NCI-H524 (cell line): ENCODE measurements at regions not wholly inside any gene's neighbourhood (a gene's known extent, or its start where the extent isn't known, plus 50 kb on each side); places are given as distances from the start of the nearest gene placed in this dataset.
"Not testable (repeated sequence)": the region's sequence is repeated elsewhere in the genome, so short reads cannot be mapped to it uniquely, and the experiment has no call there.

Experiments used
- DNase-seq, 2 experiments: peaks; one replicate each; lab custom pipeline; 2025; lab: John Stamatoyannopoulos, UW

DNA sequence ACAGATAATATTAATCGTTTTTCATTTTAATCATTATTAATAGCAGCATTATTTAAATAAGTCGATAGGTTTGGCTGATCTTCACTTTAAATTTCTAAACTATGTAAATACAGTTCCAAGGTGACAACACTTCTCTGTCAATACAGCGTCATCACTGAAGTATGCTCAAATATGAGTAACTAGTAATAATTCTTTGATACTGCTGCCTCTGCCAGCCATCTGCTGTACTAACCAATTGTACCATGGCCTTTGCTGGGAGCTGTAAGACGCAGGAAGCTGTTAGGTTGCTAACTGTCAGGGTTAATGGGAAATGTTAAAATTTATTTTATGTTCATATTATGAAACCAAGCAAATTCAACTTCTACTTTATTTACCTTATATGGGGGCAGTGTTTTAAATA is 1650.5 kb upstream of the LRRTM3 start:
- DNase-seq = no peak

DNA sequence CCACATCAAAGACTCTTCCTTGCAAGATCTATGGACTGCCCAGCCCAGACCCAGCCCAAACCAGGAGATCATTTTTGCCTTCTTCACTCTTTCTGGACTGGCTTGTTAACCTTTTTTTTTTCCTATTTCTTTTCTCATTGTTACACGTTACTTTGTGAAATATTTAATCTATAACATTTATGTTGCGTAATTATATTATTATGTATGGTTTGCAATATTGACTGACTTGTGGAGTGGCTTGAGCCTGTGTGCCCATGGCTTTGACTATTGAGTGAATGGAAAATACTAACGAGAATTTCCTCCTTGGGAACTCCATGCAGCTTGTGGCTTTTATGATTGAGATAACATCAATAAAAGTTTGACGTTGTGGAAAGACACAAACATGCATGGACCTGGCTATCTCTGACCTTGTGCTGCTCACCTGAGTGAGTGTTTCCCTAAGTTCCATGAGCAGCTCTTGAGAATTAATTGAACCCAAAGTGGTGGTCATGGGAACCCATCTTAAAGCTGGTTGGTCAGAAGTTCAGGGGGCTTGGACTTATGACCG is 1641.3 kb upstream of the LRRTM3 start:
- DNase-seq = no peak

DNA sequence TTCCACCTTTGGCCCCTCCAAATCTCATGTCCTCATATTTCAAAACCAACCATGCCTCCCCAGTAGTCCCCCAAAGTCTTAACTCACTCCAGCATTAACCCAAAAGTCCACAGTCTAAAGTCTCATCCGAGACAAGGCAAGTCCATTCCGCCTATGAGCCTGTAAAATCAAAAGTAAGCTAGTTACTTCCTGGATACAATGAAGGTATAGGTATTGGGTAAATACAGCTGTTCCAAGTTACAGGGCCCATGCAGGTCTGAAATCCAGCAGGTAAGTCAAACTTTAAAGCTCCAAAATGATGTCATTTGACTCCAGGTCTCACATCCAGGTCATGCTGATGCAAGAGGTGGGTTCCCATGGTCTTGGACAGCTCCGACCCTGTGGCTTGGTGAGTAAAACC is 1640.1 kb upstream of the LRRTM3 start:
- not testable (repeated sequence) for DNase-seq

DNA sequence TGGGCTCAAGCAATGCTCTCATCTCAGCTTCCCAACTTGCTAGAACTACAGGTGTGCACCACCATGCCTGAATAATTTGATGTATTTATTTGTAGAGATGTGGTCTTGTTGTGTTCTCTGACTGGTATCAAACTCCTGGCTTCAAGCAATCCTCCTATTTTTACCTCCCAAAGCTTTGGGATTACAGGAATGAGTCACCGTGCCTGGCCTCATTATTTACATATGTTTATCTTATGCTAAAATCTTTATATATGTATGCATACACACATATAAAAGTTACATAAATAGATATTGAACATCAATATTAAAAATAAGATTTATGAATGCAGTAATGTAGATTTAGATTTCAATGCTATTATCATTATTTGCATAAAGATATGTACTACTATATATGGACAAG is 1634.5 kb upstream of the LRRTM3 start:
- no peak for DNase-seq

DNA sequence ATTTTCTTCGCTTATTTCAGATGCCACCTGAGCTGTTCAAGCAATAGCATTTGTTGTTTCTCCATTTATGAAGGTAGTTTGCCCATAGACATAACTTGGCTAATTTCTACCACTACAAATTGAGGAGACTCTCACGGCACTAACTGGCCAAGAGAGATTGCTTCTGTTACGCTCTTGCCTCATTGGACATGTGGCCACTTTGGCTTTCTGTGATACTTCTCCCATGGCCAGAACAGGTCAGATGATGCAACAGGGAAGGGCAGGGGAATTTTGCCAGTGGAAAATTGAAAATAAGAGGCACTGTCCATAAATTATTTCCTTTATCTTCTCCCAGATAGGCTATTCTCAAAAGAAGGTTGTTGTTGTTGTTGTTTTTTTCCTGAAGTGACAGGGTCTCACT is 1633.3 kb upstream of the LRRTM3 start:
- no peak for DNase-seq

DNA sequence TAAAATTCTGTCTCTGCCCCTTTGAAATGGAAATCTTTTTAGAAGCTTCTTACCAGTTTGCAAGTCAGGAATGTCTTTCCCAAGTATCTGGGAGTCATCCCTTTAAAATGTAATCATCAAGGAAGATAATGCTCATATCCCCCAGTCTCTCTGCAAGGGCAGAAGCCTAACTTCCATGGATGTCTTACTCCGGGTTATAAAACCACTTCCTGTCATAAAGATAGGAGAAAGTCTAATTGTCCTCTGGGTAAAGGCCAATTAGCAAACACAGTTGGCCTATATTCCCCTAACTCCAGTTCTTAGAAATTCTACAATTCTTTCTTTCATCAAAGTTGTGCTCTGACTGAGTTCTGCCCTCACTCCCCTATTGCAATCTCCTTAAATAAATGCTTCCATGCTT is 1631.5 kb upstream of the LRRTM3 start:
- DNase-seq = no peak

DNA sequence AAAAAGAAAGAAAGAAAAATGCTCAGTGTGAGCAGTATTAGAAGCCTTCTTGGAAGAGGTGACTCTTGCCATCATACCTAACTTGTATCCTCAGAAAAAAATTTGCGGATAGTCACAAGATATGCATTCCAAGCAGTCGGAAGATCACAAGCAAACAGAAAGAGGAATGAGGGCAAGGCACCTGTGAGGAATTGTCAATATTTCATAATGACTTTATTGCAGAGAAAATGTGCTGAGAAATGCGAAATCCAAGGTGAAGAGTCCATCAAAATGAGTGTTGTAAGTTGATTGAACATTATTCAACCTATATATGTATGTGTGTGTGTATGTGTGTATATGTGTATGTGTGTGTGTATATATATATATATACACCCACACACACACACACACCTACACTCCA is 1624.7 kb upstream of the LRRTM3 start:
- DNase-seq = no peak

DNA sequence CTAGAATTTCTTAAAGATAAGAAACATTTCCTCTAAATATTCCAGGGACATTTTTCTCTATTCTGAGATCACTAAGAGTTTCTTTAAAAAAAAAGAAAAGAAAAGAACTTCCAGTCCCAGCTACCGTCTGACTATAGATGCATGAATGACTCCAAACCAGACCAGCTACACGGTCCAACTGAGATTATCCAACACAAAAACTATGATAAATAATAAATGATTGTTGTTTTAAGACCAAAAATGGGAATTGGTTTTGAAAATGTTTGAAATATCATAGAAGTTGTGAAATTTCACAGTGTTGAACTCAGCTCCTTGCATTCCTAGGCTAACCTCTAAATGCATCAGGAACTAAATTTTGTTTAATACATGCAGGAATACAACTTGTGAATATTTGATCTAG is 1619.6 kb upstream of the LRRTM3 start:
- DNase-seq = no peak

DNA sequence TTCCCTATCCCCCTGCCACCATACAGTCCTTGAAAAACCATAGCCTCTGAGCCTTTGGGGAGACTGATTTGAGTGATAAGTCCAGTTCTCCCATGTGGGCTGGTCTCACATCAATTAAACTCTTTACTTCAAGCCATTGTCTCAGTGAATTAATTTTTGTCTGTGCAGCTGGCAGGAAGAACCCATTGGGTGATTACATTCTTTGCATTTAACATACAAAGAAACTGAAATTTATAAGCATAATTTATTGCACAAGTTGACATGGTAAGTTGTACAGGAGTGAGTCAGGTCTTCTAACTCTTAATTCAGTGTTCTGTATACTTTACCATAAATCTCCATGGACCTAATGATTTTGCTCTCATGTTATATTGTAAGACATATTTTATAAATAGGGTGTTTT is 1613.0 kb upstream of the LRRTM3 start:
- DNase-seq = no peak

DNA sequence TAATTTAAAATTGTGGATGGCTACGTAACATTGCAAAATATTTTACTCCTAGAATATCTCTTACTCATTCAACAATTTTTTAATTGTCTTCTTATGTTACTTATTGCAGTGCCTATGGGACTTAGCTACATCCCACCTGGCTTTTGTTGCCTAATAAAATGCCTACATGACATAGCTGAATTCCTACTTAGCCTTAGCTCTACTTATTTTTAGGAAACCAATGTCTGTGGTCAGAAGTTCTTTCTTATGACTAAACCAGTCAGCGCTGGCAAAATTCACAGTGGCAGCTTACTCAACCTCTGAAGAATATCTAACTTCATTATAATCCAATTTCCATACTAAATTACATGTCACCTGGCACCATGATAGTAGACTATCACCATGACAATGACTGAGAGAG is 1612.4 kb upstream of the LRRTM3 start:
- DNase-seq = no peak

DNA sequence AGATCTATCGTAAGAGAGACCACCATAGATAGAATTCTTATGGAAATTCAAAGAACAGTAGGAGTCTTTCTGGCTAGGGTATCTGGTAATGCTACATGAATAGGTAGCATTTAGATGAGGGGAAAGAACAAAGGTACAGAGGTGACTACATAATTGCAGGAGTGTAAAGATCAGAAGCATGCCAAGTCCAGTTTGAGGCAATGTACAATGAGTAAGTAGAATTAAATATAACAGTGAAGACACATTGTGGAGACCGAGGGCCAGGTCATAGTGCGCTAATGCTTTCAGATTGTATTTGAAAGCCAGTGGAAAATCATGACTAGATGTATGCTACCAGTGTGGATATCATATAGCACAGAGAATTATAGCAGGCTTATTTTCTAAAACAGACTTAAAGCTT is 1611.6 kb upstream of the LRRTM3 start:
- DNase-seq = no peak

DNA sequence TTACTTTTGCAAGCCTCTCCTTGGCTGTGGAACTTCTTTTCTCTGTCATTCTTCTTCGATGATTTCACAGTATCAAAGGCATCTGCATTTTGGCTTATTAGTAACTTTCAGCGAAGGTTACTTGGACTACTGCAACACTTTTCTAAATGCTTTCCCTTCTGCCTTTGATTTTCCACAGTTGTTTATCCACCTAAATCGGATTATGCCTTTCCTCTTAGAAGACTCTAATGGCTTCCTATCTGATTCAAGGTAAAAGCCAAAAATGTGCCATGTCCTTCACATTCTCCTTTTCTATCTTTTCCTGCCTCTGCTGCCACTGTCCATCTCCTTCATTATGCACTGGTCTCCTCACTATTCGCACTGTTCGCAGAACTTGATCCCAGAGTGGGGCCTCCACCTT is 1606.3 kb upstream of the LRRTM3 start:
- no peak for DNase-seq

DNA sequence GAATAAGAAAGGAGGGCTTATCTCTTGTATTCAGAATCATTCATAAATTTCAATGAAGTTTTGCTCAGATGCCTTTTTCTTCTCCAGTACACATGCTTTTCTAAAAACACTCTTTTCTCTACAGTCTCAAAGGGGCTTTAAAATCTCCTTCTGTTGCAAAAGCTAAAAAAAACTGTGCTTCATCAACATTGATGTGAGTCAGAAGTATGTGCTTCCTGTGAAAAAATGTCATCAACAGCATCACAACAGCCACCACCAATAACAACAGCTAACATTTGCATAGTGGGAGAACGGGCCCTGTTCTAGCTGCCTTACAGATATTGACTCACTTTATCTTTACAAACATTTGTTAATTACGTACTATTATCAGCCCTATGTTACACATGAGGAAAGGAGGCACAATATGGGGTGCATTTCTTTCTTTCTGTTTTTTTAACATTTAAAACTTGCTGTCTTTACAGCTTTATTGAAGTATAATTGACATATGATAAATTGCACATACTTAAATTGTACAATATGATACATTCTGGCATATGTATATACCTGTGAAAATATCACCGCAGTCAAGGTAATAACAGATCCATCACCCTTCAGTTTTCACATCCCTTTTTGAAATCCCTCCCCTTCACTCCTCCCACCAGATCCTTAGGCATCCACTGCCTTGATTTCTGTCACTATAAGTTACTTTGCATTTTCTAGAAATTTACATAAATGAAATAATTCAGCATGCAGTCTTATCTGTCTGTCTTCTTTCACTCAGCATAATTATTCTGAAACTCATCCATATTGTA is 1605.4 kb upstream of the LRRTM3 start:
- no peak for DNase-seq

DNA sequence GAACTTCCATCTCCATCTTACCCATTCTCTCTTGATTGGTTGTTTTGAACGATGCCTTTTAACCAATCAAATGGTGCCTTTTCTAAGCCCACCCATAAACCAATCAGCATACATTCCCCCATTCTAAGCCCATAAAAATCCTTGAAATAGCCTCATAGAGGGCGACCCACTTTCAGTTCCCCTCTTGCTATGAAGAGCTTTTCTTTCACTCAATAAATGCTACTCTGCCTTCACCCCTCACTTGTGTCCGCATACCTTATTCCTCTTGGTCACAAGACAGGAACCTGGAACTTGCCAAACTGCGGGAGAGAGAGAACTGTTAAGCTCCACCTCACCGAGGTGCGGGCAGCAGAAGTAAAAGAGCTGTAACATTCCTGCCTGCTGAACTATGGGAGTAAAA is 1602.0 kb upstream of the LRRTM3 start:
- no peak for DNase-seq

DNA sequence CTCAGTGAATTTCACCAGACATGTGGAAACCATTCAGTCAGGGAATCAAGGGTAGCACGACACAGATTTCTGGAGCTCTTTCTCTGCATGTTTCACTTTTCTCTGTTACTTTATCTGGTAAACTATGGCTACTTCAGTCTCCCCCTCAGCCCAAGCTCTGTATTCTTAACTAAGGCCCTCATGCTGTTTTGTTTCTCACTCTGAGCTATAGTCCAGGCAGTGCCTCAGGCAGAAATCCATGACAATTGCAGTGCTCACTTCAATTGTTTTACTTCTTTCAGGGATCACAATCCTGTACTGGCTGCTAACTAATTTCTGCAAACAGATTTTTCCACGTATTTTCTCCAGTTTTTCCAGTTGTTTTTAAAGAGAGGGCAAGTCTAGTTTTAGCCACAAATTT is 1599.9 kb upstream of the LRRTM3 start:
- no peak for DNase-seq

DNA sequence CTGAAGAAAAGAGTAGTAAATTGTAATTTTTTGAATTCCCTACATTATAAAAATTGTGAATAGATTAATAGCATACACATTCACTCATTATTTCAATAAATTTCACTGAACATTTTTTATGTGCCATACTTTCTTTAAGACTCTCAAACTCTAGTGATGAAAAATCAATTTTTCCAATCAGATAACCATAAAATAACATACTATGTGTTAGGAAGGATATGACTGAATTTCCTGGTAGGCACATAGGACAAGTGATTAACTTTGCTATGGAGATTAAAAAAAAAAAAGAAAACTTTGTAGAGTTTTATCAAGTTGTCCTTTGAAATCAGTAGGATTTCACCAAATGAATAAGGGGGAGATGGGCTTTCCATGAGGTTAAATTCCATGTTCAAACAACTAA is 1597.3 kb upstream of the LRRTM3 start:
- no peak for DNase-seq

DNA sequence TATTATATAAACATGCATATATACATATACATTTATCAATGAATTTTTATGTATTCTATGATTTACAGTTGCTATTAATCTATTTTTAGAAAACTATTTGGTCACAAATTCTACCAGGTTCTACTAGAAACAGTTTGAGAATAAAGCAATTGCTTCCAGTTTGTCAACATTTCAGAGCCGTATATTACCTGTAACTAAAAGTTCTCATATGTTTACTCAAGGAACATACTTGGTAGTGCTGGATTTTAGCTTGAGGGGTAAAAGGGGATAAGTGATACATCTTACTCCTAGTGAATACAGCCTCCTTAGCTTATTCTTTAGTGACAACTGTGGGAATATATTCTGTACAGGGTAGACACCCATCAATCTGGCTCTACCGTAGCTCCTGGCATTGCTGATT is 1590.5 kb upstream of the LRRTM3 start:
- no peak for DNase-seq

DNA sequence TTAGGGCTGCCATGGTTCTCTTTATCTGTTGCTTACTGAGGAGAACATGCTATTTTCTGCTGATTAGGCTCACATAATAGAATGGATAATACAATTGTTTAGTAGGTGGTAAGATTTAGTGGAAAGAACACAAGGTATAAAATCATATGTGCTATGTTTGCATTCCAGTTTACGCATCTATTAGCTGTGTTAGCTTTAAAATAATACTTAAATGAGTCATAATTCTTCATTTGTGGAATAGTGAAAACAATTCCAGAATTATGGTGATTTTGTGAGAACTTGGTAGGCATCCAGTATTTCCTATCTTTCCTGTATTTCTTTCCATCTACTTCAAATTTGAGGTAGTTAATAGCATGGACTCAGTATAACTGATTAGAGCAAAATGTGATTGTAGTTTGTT is 1585.5 kb upstream of the LRRTM3 start:
- no peak for DNase-seq

DNA sequence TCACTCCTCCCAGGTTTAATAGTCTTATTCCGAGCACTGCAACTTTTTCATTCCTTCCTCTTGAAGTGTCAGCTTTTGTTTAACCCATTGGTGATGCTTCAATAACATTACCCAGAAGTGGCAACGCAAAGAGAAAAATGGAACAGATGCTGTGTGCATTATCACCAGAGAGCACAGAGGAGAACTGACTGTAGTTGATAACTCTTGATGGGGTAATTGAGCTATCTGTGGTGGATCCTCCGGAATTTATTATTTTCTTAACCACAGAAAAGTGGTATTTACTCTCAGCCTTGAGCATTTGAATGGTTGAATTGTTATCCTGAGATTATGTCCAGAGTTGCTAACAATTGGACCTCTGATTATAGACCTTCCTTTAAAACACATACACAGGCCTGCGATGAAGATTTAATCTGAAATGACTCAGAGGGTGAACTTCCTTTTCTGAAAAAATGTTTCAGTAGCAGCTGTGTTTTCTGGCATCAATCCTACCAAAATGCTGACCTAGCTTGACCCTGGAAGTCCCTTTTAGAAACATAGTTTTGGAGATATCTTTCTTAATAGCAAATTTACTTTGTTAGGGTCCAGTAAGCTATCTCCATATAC is 1584.4 kb upstream of the LRRTM3 start:
- no peak for DNase-seq

DNA sequence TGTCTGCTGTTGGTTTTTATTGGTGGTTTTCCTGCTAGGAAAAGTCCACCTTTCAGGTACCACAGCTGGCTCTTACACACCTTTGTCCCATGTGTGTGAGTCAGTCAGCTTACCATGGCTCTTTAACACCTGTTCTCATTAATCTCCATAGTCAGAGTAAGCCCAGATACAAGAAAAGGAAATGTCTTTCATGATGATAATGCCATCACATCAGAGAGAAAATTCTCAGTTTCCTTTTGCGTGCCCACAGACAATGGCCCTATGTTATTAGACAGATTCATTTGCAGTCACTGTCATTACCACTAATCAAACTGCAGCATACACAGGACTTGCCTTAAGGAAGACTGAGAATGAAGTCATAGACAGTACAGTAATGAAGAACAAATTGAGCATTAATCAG is 1583.6 kb upstream of the LRRTM3 start:
- no peak for DNase-seq

DNA sequence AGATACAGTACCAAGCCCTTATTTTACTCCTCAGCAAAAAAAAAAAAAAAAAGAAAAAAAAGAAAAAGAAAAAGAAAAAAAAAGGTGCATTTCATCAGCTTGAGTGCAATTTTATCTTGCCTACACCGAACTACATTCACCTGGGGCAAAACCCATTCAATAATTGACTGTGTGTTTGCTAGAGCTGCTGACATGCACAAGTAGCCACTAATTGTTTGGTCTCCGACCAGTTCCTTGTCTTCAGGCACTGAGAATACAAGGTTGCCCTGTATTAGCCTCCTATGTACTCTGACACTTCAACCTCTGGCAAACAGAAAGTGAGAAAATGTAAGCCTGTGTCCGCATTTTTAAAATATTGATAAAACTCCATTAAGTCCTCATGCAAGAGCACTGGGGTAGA is 1579.4 kb upstream of the LRRTM3 start:
- no peak for DNase-seq

DNA sequence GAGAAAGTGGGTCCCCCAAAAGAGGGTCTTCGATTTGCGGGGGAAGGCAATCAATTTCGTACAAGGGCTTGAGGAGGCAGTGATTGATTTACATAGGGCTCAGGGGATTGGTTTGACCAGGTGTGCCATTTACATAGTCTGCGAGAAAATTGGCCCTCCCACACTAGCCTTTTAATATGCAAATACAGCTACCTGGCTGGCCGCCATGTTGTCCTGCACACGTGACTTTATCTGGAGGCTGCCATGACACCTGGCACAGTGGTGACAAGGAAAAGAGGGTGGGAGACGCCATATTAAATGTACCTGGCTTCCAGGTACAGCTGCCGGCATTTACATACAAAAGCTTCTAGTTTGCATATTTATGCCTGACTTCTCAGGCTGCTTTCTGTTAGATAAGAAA is 1577.2 kb upstream of the LRRTM3 start:
- no peak for DNase-seq

DNA sequence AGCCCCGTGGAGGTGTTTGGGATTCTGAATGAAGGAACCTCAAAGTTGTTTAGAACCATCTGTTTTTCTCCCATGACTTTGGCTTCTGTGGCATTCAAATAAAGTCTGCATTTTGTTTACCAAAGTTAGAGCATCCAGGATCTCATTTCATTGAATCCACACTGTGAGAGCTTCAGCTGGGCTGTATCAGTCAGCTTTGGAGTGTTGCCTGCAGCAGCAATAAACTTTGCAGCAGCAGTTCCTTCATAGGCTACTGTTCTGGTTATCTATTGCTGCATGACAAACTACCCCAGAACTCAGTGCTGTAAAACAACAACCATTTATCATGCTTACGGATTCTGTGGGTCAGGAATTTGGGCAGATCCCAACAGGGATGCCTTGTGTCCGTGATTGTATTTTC is 1575.2 kb upstream of the LRRTM3 start:
- DNase-seq = no peak

DNA sequence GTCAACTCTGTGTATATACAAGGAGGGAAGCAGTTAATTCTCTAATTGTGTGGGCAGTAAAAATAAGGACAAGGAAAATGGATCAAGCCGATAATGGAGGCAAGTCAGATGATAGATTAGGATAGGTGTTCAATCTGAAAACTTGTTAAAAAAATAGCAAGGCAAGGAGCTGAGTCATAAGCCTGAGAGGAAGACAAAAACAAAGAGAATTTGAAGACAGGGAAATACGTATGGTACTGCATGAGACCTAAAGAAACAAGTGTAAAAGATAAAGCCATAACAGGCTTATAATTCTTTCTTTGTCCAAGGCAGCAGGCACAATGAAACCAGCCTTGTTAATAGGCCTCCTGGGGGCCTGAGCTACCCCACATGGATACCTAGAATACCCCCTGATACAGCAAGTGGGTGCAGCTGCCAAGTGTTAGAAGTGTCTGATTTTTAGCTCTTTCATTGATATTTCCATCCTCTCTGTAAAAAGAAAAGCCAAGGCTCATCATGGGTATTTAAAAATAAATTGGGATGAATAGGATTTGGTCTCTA is 1570.6 kb upstream of the LRRTM3 start:
- DNase-seq = no peak
